SK-N-SH treated with all-trans-retinoic acid at 6 μM for 48 hours (cell line): ENCODE measurements at regions not wholly inside any gene's neighbourhood (a gene's known extent, or its start where the extent isn't known, plus 50 kb on each side); places are given as distances from the start of the nearest gene placed in this dataset.

Experiments used
- ATAC-seq: fragments of 200-7000 bp; cut with Tn5 transposase; 3 replicates; pipeline ENCODE4 v1.9.1; 2020; ENCODE audit warnings: mild to moderate bottlenecking, moderate library complexity
- ARNTL ChIP-seq: fragments of 450-650 bp; formaldehyde crosslinking; IDR thresholded peaks from 2 replicates; pipeline ENCODE4 v1.5.0; 2020; ENCODE audit warnings: low read depth, mild to moderate bottlenecking, moderate library complexity, borderline replicate concordance
- BACH2 ChIP-seq: fragments of 250-450 bp; sonication (Bioruptor Pico); IDR thresholded peaks from 2 replicates; pipeline ENCODE4 v1.9.0; 2021; ENCODE audit warnings: mild to moderate bottlenecking, borderline replicate concordance
- CSDC2 ChIP-seq: fragments of 250-450 bp; sonication (Bioruptor Pico); IDR thresholded peaks from 2 replicates; pipeline ENCODE4 v1.5.0; 2020; ENCODE audit warnings: mild to moderate bottlenecking, moderate library complexity
- CSRNP3 ChIP-seq: fragments of 250-450 bp; sonication (Bioruptor Pico); IDR thresholded peaks from 2 replicates; pipeline ENCODE4 v1.5.1; 2021; ENCODE audit warnings: mild to moderate bottlenecking, moderate library complexity
- ESRRG ChIP-seq: fragments of 250-450 bp; sonication (Bioruptor Pico); IDR thresholded peaks from 2 replicates; pipeline ENCODE4 v1.6.1; 2021; ENCODE audit warnings: mild to moderate bottlenecking
- GLIS3 ChIP-seq: fragments of 250-450 bp; sonication (Bioruptor Pico); IDR thresholded peaks from 2 replicates; pipeline ENCODE4 v1.5.0; 2020; ENCODE audit warnings: mild to moderate bottlenecking, moderate library complexity
- ISL1 ChIP-seq: fragments of 250-450 bp; sonication (Bioruptor Pico); IDR thresholded peaks from 2 replicates; pipeline ENCODE4 v2.1.2; 2022; ENCODE audit warnings: mild to moderate bottlenecking, moderate library complexity
- OSR1 ChIP-seq: fragments of 250-450 bp; sonication (Bioruptor Pico); IDR thresholded peaks from 2 replicates; pipeline ENCODE4 v1.8.0; 2022; ENCODE audit warnings: moderate library complexity, mild to moderate bottlenecking, inconsistent platforms
- PPARA ChIP-seq: fragments of 250-450 bp; sonication (Bioruptor Pico); IDR thresholded peaks from 2 replicates; pipeline ENCODE4 v1.5.0; 2020; ENCODE audit warnings: mild to moderate bottlenecking, borderline replicate concordance
- RARB ChIP-seq: fragments of 250-450 bp; sonication (Bioruptor Pico); IDR thresholded peaks from 2 replicates; pipeline ENCODE4 v1.8.0; 2021; ENCODE audit warnings: mild to moderate bottlenecking, moderate library complexity
- SNAI2 ChIP-seq: fragments of 250-450 bp; sonication (Bioruptor Pico); IDR thresholded peaks from 2 replicates; pipeline ENCODE4 v1.5.0; 2020; ENCODE audit warnings: mild to moderate bottlenecking, moderate library complexity
- TCF4 ChIP-seq: fragments of 250-450 bp; sonication (Bioruptor Pico); IDR thresholded peaks from 2 replicates; pipeline ENCODE4 v1.8.0; 2021; ENCODE audit warnings: mild to moderate bottlenecking, moderate library complexity, borderline replicate concordance
- TOX ChIP-seq: fragments of 250-450 bp; sonication (Bioruptor Pico); IDR thresholded peaks from 2 replicates; pipeline ENCODE4 v1.8.0; 2021; ENCODE audit warnings: mild to moderate bottlenecking, moderate library complexity, borderline replicate concordance
- ZC3H10 ChIP-seq: fragments of 250-450 bp; sonication (Bioruptor Pico); IDR thresholded peaks from 2 replicates; pipeline ENCODE4 v1.5.1; 2021; ENCODE audit warnings: mild to moderate bottlenecking, moderate library complexity
- ZFP3 ChIP-seq: fragments of 250-450 bp; sonication (Bioruptor Pico); IDR thresholded peaks from 2 replicates; pipeline ENCODE4 v1.5.0; 2020; ENCODE audit warnings: mild to moderate bottlenecking, moderate library complexity
- ZNF565 ChIP-seq: fragments of 450-650 bp; formaldehyde crosslinking; conservative IDR thresholded peaks from 2 replicates; pipeline ENCODE4 v1.5.0; 2020; ENCODE audit warnings: low read depth, mild to moderate bottlenecking, moderate library complexity
- ZNF70 ChIP-seq: fragments of 450-650 bp; formaldehyde crosslinking; IDR thresholded peaks from 2 replicates; pipeline ENCODE4 v1.5.0; 2020; ENCODE audit warnings: mild to moderate bottlenecking, moderate library complexity
- ZNF8 ChIP-seq: fragments of 450-650 bp; formaldehyde crosslinking; IDR thresholded peaks from 2 replicates; pipeline ENCODE4 v1.5.0; 2020; ENCODE audit warnings: mild to moderate bottlenecking, moderate library complexity
- TF ChIP-seq, protein P1 (sequence below): fragments of 250-450 bp; sonication (Bioruptor Pico); IDR thresholded peaks from 2 replicates; pipeline ENCODE4 v1.5.0; 2020; ENCODE audit warnings: mild to moderate bottlenecking, moderate library complexity
- TF ChIP-seq, protein P2 (sequence below): fragments of 250-450 bp; sonication (Bioruptor Pico); IDR thresholded peaks from 2 replicates; pipeline ENCODE4 v1.8.0; 2020; ENCODE audit warnings: mild to moderate bottlenecking, moderate library complexity, borderline replicate concordance
- TF ChIP-seq, protein P3 (sequence below): fragments of 250-450 bp; sonication (Bioruptor Pico); IDR thresholded peaks from 2 replicates; pipeline ENCODE4 v1.8.0; 2021; ENCODE audit warnings: low read depth, mild to moderate bottlenecking, moderate library complexity, borderline replicate concordance

DNA sequence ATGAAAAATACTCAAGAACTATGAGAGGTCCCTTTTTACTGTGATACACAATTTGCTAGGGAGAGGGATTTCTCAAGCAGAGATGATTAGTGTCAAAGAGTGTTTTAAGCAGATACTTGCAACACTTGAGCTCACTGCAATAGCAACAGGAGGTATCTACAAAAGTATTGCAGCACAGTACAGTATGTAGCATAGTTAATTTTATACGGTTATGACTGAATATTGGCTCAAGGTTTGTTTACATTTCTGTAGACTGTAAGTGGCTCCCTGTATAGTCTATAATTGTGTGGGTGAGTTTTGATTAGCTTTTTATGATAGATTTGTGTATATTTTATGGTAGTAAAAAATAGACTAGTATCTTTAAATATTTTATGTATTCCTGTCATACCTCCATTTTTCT is 1177.2 kb downstream of the TECRL start (continued):
- TF ChIP-seq TCF4 (CRISPR knock-in tag) = no peak
- TF ChIP-seq, protein P1, sequence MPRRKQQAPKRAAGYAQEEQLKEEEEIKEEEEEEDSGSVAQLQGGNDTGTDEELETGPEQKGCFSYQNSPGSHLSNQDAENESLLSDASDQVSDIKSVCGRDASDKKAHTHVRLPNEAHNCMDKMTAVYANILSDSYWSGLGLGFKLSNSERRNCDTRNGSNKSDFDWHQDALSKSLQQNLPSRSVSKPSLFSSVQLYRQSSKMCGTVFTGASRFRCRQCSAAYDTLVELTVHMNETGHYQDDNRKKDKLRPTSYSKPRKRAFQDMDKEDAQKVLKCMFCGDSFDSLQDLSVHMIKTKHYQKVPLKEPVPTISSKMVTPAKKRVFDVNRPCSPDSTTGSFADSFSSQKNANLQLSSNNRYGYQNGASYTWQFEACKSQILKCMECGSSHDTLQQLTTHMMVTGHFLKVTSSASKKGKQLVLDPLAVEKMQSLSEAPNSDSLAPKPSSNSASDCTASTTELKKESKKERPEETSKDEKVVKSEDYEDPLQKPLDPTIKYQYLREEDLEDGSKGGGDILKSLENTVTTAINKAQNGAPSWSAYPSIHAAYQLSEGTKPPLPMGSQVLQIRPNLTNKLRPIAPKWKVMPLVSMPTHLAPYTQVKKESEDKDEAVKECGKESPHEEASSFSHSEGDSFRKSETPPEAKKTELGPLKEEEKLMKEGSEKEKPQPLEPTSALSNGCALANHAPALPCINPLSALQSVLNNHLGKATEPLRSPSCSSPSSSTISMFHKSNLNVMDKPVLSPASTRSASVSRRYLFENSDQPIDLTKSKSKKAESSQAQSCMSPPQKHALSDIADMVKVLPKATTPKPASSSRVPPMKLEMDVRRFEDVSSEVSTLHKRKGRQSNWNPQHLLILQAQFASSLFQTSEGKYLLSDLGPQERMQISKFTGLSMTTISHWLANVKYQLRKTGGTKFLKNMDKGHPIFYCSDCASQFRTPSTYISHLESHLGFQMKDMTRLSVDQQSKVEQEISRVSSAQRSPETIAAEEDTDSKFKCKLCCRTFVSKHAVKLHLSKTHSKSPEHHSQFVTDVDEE (CRISPR knock-in tag) = no peak
- no peak for TF ChIP-seq SNAI2 (CRISPR knock-in tag)
- TF ChIP-seq ZNF70 (CRISPR knock-in tag) = no peak
- no peak for TF ChIP-seq BACH2 (CRISPR knock-in tag)
- TF ChIP-seq ZNF8 (CRISPR knock-in tag) = no peak
- TF ChIP-seq, protein P2, sequence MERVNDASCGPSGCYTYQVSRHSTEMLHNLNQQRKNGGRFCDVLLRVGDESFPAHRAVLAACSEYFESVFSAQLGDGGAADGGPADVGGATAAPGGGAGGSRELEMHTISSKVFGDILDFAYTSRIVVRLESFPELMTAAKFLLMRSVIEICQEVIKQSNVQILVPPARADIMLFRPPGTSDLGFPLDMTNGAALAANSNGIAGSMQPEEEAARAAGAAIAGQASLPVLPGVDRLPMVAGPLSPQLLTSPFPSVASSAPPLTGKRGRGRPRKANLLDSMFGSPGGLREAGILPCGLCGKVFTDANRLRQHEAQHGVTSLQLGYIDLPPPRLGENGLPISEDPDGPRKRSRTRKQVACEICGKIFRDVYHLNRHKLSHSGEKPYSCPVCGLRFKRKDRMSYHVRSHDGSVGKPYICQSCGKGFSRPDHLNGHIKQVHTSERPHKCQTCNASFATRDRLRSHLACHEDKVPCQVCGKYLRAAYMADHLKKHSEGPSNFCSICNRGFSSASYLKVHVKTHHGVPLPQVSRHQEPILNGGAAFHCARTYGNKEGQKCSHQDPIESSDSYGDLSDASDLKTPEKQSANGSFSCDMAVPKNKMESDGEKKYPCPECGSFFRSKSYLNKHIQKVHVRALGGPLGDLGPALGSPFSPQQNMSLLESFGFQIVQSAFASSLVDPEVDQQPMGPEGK (CRISPR knock-in tag) = no peak
- TF ChIP-seq ZC3H10 (CRISPR knock-in tag) = no peak

- ATAC-seq = no peak
- TF ChIP-seq RARB = no peak
- no peak for TF ChIP-seq CSRNP3
- TF ChIP-seq PPARA (CRISPR knock-in tag) = no peak
- no peak for TF ChIP-seq ZFP3
- TF ChIP-seq, protein P3, sequence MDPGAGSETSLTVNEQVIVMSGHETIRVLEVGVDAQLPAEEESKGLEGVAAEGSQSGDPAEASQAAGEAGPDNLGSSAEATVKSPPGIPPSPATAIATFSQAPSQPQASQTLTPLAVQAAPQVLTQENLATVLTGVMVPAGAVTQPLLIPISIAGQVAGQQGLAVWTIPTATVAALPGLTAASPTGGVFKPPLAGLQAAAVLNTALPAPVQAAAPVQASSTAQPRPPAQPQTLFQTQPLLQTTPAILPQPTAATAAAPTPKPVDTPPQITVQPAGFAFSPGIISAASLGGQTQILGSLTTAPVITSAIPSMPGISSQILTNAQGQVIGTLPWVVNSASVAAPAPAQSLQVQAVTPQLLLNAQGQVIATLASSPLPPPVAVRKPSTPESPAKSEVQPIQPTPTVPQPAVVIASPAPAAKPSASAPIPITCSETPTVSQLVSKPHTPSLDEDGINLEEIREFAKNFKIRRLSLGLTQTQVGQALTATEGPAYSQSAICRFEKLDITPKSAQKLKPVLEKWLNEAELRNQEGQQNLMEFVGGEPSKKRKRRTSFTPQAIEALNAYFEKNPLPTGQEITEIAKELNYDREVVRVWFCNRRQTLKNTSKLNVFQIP (CRISPR knock-in tag) = no peak
- no peak for TF ChIP-seq OSR1 (CRISPR knock-in tag)
- TF ChIP-seq ESRRG (CRISPR knock-in tag) = no peak
- no peak for TF ChIP-seq CSDC2 (CRISPR knock-in tag)
- no peak for TF ChIP-seq ISL1 (CRISPR knock-in tag)
- TF ChIP-seq, protein P1 (CRISPR knock-in tag) = no peak
- no peak for TF ChIP-seq ZC3H10 (CRISPR knock-in tag)
- no peak for TF ChIP-seq TOX (CRISPR knock-in tag)
- no peak for TF ChIP-seq ZNF70 (CRISPR knock-in tag)
- no peak for TF ChIP-seq GLIS3 (CRISPR knock-in tag)
- no peak for TF ChIP-seq ZNF565
- no peak for TF ChIP-seq BACH2 (CRISPR knock-in tag)
Measured at GRCh38 chr4:63226229-63226628, 1183.0 kb downstream of the TECRL start.

DNA sequence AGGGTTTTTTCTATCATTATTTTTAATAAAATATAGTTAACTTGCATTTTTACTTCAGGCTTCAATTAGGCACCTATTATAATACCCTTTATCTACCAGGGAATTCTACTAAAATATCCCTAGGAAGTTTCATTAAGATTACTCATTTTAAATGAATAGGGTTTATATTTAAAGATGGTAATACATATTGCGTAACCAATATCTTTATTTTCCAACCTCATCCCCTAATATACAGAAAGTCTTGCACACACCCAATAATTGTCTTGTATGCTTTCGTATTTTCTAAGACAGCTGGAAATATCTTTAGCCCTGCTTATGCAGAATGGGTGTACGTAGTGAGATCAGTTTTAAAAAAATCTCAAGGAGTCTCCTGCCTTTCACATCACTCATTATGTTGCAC is 1186.8 kb downstream of the TECRL start:
- TF ChIP-seq ARNTL (CRISPR knock-in tag) (no peak), GLIS3 (CRISPR knock-in tag) (no peak), ISL1 (CRISPR knock-in tag) (no peak), CSDC2 (CRISPR knock-in tag) (no peak), TCF4 (CRISPR knock-in tag) (no peak), OSR1 (CRISPR knock-in tag) (no peak), SNAI2 (CRISPR knock-in tag) (no peak), CSRNP3 (no peak), RARB (no peak), PPARA (CRISPR knock-in tag) (no peak)
- TF ChIP-seq, protein P1 (CRISPR knock-in tag) = no peak
- ATAC-seq = no peak
